Fibroblast of lung (primary cell): ENCODE measurements at regions not wholly inside any gene's neighbourhood (a gene's known extent, or its start where the extent isn't known, plus 50 kb on each side); places are given as distances from the start of the nearest gene placed in this dataset.

ENCODE experiments used
- DNase-seq, 2 donors: peaks; one replicate each; pipeline versions ENCODE4 v3.0.0 to v3.0.0-alpha.2; 2010; ENCODE audit warnings: low read depth in 2 of 2
- H2AFZ ChIP-seq: 2 replicates; pipeline ENCODE4 v1.5.1; 2012; ENCODE audit warnings: low read length, control low read depth, inconsistent platforms
- H3K27ac ChIP-seq: 2 replicates; pipeline ENCODE4 v1.5.1; 2011; ENCODE audit warnings: low read length, control low read depth; ENCODE audit not compliant: insufficient read depth
- H3K27me3 ChIP-seq: 2 replicates; pipeline ENCODE4 v1.5.1; 2011; ENCODE audit warnings: mild to moderate bottlenecking, low read length; ENCODE audit not compliant: control insufficient read depth, insufficient read depth
- H3K36me3 ChIP-seq: 2 replicates; pipeline ENCODE4 v1.5.1; 2011; ENCODE audit warnings: low read length; ENCODE audit not compliant: control insufficient read depth, insufficient read depth
- H3K4me1 ChIP-seq: 2 replicates; pipeline ENCODE4 v1.5.1; 2011; ENCODE audit warnings: low read length; ENCODE audit not compliant: control insufficient read depth, insufficient read depth; ENCODE audit errors: extremely low read depth
- H3K4me2 ChIP-seq: 2 replicates; pipeline ENCODE4 v1.5.1; 2011; ENCODE audit warnings: low read length, control low read depth; ENCODE audit not compliant: insufficient read depth; ENCODE audit errors: extremely low read depth
- H3K4me3 ChIP-seq, 4 experiments: fragments of 200-600 bp in 1 of 4; sonication (generic) in 1 of 4; replicated peaks in 1 of 4; 2 replicates each; pipeline ENCODE4 v1.5.1; 2011 to 2016; ENCODE audit warnings: low read length in 4 of 4, low read depth in 3 of 4, mild to moderate bottlenecking in 3 of 4, control low read depth in 2 of 4, inconsistent platforms in 1 of 4, mixed read lengths in 1 of 4; ENCODE audit not compliant: insufficient read depth in 1 of 4; ENCODE audit errors: control extremely low read depth in 1 of 4
- H3K79me2 ChIP-seq: 2 replicates; pipeline ENCODE4 v1.5.1; 2012; ENCODE audit warnings: mild to moderate bottlenecking, low read length, inconsistent platforms; ENCODE audit not compliant: control insufficient read depth, insufficient read depth
- H3K9ac ChIP-seq: 2 replicates; pipeline ENCODE4 v1.5.1; 2011; ENCODE audit warnings: mild to moderate bottlenecking, low read length, control low read depth; ENCODE audit not compliant: insufficient read depth
- H3K9me3 ChIP-seq: 2 replicates; pipeline ENCODE4 v1.5.1; 2012; ENCODE audit warnings: low read depth, low read length; ENCODE audit not compliant: control insufficient read depth, insufficient read depth
- H4K20me1 ChIP-seq: 2 replicates; pipeline ENCODE4 v1.5.1; 2011; ENCODE audit warnings: low read length; ENCODE audit not compliant: control insufficient read depth, insufficient read depth; ENCODE audit errors: extremely low read depth
- EZH2 ChIP-seq: IDR thresholded peaks from 2 replicates; pipeline ENCODE4 v1.5.1; 2012; ENCODE audit warnings: low read length, control low read depth, mild to moderate bottlenecking; ENCODE audit errors: missing control alignments
- TF ChIP-seq, protein P1 (sequence below), 2 donors: IDR thresholded peaks in 1 of 2; conservative IDR thresholded peaks in 1 of 2; 1 replicate in 1 of 2; 2 replicates in 1 of 2; pipeline ENCODE4 v1.5.1; 2011 to 2012; ENCODE audit warnings: low read length in 2 of 2, control low read depth in 1 of 2, inconsistent platforms in 1 of 2, low read depth in 1 of 2, mild to moderate bottlenecking in 1 of 2

DNA sequence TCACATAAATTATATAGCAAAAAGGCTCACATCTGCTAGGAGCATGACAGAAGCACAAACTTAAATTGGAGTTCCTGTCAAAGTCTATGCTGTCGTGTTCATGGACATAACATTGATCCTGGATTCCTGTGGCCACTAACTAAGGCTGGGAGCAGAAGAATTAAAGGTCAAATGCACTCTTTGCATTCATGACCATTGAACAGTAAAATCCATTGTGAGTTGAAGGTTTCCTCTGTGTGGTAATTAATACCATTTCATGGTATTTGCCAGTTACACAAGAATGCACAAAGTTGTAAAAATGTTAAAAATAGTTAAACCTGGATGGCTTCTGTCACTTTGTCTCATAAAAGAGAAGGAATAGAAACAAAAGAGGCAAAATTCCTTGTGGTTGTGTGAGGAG, 242.6 kb downstream of the NPR3 start:
- Histone ChIP-seq H3K36me3 (no peaks in the 10 kb centered on the region), H3K4me2 (no peak overlapping the region)
- TF ChIP-seq, protein P1, sequence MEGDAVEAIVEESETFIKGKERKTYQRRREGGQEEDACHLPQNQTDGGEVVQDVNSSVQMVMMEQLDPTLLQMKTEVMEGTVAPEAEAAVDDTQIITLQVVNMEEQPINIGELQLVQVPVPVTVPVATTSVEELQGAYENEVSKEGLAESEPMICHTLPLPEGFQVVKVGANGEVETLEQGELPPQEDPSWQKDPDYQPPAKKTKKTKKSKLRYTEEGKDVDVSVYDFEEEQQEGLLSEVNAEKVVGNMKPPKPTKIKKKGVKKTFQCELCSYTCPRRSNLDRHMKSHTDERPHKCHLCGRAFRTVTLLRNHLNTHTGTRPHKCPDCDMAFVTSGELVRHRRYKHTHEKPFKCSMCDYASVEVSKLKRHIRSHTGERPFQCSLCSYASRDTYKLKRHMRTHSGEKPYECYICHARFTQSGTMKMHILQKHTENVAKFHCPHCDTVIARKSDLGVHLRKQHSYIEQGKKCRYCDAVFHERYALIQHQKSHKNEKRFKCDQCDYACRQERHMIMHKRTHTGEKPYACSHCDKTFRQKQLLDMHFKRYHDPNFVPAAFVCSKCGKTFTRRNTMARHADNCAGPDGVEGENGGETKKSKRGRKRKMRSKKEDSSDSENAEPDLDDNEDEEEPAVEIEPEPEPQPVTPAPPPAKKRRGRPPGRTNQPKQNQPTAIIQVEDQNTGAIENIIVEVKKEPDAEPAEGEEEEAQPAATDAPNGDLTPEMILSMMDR (conservative IDR thresholded peaks at IDR 0.05 in 1 of 2, IDR thresholded peaks at IDR 0.05 in 1 of 2; ENCODE audit: low read depth in 1 of 2, low read length in 2 of 2) = no peak
- TF ChIP-seq EZH2 = no peak

DNA sequence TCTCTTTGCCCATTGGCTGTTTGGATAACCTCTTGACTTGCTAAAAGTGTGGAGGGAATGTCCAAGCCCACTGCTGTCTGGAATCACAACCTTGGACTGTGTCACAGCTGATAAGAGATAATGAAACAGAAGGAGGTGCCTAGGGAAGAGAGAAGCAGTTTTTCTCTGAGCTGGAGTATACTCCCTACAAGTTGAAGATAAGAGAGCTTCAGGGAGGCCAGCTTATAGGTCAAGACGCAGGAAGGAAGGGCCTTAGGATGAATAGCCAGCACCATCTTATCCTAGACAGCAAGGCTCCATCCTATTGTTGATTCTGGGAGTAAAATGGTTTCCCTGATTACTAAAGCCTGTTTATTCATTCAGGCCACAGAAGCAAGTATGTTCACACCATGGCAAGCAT, 244.7 kb downstream of the NPR3 start:
- Histone ChIP-seq H4K20me1 (no peaks in the 10 kb centered on the region), H3K79me2 (no peaks in the 10 kb centered on the region), H3K9me3 (no peaks in the 10 kb centered on the region), H3K27ac (no peak overlapping the region), H3K27me3 (no peaks in the 10 kb centered on the region), H3K4me1 (no peaks in the 10 kb centered on the region), H3K9ac (no peak overlapping the region), H3K4me2 (no peak overlapping the region), H3K36me3 (no peaks in the 10 kb centered on the region), H2AFZ (no peak overlapping the region), H3K4me3 (no peak overlapping the region)
- TF ChIP-seq, protein P1 (conservative IDR thresholded peaks at IDR 0.05 in 1 of 2, IDR thresholded peaks at IDR 0.05 in 1 of 2; ENCODE audit: low read depth in 1 of 2, low read length in 2 of 2) = no peak
- TF ChIP-seq EZH2 = no peak
- peak in 1 of 2 donors; percentile 5 for DNase-seq

More for the DNA sequence above, 242.6 kb downstream of the NPR3 start:
- Histone ChIP-seq H3K9me3 (no peaks in the 10 kb centered on the region), H3K79me2 (no peaks in the 10 kb centered on the region), H3K4me1 (no peaks in the 10 kb centered on the region), H3K27me3 (no peaks in the 10 kb centered on the region), H3K4me3 (no peak overlapping the region), H3K27ac (no peak overlapping the region), H4K20me1 (no peaks in the 10 kb centered on the region), H2AFZ (no peak overlapping the region), H3K9ac (no peak overlapping the region)
- peak in 1 of 2 donors; percentile 9 for DNase-seq

DNA sequence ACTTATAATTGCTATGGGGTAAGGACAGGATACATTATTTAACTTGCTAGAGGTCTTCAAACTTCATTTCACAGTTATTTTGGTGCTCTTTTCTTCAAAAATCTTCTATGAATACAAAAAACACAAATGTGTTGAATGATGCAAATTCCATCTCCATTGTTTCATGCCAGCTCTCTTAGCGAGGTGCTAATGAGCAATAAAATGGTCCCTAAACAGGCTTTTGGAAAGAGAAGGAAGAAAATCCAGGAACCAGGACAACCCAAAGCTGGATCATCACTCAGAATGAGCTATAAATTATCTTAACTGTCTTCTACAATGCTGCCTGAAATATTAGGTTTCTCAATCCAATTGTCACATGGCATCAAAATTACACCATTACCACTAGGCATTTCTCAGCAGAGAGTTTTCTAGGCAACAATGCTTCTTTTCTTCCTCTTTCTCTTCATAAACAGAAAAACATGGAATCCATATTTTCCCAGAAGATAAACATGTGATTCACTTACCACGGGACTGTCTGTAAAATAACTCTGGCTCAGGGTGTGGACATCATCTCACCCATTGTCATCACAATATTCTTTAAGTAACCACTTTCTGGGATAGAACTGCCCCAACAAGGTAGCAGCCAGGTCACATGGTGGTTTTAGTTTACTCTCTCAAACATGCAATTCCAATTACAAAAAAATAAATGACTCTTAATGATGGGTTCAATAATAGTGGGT, 249.4 kb downstream of the NPR3 start:
- no peaks in the 10 kb centered on the region for H3K9me3 ChIP-seq
- H4K20me1 ChIP-seq = no peaks in the 10 kb centered on the region
- H2AFZ ChIP-seq = no peak overlapping the region
- H3K9ac ChIP-seq = no peak overlapping the region
- H3K27ac ChIP-seq = no peak overlapping the region
- no peak for DNase-seq
- H3K27me3 ChIP-seq = no peaks in the 10 kb centered on the region
- H3K4me2 ChIP-seq = no peak overlapping the region
- TF ChIP-seq, protein P1 (conservative IDR thresholded peaks at IDR 0.05 in 1 of 2, IDR thresholded peaks at IDR 0.05 in 1 of 2; ENCODE audit: low read depth in 1 of 2, low read length in 2 of 2) = no peak
- TF ChIP-seq EZH2 = no peak
- no peaks in the 10 kb centered on the region for H3K36me3 ChIP-seq
- H3K79me2 ChIP-seq = no peaks in the 10 kb centered on the region
- no peak overlapping the region for H3K4me3 ChIP-seq
- H3K4me1 ChIP-seq = no peaks in the 10 kb centered on the region
